Spleen (tissue), 11 donors: ENCODE measurements at regions not wholly inside any gene's neighbourhood (a gene's known extent, or its start where the extent isn't known, plus 50 kb on each side); places are given as distances from the start of the nearest gene placed in this dataset.

Source experiments
- DNase-seq: peaks from one replicate; pipeline ENCODE4 v3.0.0-alpha.2; 2020
- H3K27ac ChIP-seq, 8 donors: fragments of 200-600 bp; sonication (generic) in 7 of 8; 1 replicate in 4 of 8; 2 replicates in 4 of 8; pipeline versions ENCODE4 v1.5.0 to v1.8.0; 2016 to 2021; ENCODE audit warnings: inconsistent platforms in 4 of 8, mild to moderate bottlenecking in 4 of 8, moderate library complexity in 1 of 8
- H3K27me3 ChIP-seq, 7 donors: fragments of 200-600 bp; sonication (generic) in 6 of 7; replicated peaks in 1 of 7; 1 replicate in 4 of 7; 2 replicates in 3 of 7; pipeline versions ENCODE4 v1.5.0 to v1.8.0; 2016 to 2021; ENCODE audit warnings: inconsistent platforms in 3 of 7, mild to moderate bottlenecking in 1 of 7
- H3K36me3 ChIP-seq, 6 donors: fragments of 200-600 bp; sonication (generic) in 5 of 6; 1 replicate in 4 of 6; 2 replicates in 2 of 6; pipeline versions ENCODE4 v1.5.0 to v1.8.0; 2016 to 2021; ENCODE audit warnings: inconsistent platforms in 2 of 6
- H3K4me1 ChIP-seq, 6 donors: fragments of 200-600 bp; sonication (generic) in 5 of 6; 1 replicate in 3 of 6; 2 replicates in 3 of 6; pipeline versions ENCODE4 v1.5.0 to v1.8.0; 2016 to 2021; ENCODE audit warnings: inconsistent platforms in 3 of 6
- H3K4me3 ChIP-seq, 8 donors: fragments of 200-600 bp; sonication (generic) in 7 of 8; 1 replicate in 4 of 8; 2 replicates in 4 of 8; pipeline versions ENCODE4 v1.5.0 to v1.8.0; 2016 to 2021; ENCODE audit warnings: inconsistent platforms in 4 of 8, mild to moderate bottlenecking in 4 of 8, moderate library complexity in 2 of 8
- H3K9me3 ChIP-seq, 8 donors: fragments of 200-600 bp; sonication (generic) in 7 of 8; 1 replicate in 4 of 8; 2 replicates in 4 of 8; pipeline versions ENCODE4 v1.5.0 to v1.8.0; 2016 to 2021; ENCODE audit warnings: inconsistent platforms in 4 of 8
- CTCF ChIP-seq, 11 experiments: fragments of 200-600 bp in 7 of 11; fragments of 450-650 bp in 4 of 11; sonication (generic) in 4 of 11; IDR thresholded peaks in 8 of 11; conservative IDR thresholded peaks in 3 of 11; 1 replicate in 7 of 11; 2 replicates in 4 of 11; pipeline versions ENCODE4 v1.4.0 to v1.8.0; 2016 to 2021; ENCODE audit warnings: antibody characterized with exemption in 11 of 11, inconsistent platforms in 4 of 11, mild to moderate bottlenecking in 1 of 11
- POLR2A ChIP-seq, 3 donors: fragments of 450-650 bp; IDR thresholded peaks; one replicate each; pipeline ENCODE4 v1.5.1; 2017; ENCODE audit warnings: antibody characterized with exemption in 3 of 3, mild to moderate bottlenecking in 1 of 3
- POLR2AphosphoS5 ChIP-seq, 3 donors: sonication (generic); formaldehyde crosslinking; IDR thresholded peaks; one replicate each; pipeline ENCODE4 v1.5.1; 2017; ENCODE audit warnings: antibody characterized with exemption in 3 of 3
- WGBS, 5 donors: extraction: QIAGEN DNeasy Blood & Tissue Kit in 3 of 5; methylation state at CpG; one replicate each; pipeline versions ENCODE4 v1.1.5 to v1.1.7; 2013 to 2018; 5-methylcytosine and 5-hydroxymethylcytosine counted together
- intact Hi-C: fragments of 100-400 bp; cut with DNase I; formaldehyde crosslinking; loops from one replicate; pipeline ENCODE4 v1.15.0; 2023; ENCODE audit warnings: low total_unique reads
- donor health status: healthy with polysubstance abuse.
- donor health status: DM: no; HTN: no; CAD: no; lungs with moderate emphysema.
- donor health status: DM: no; HTN: no; CAD: no.
- donor health status: Bipolar disorder and iron deficiency.
- donor health status: healthy.
- donor health status: DM: no; HTN: no; CAD: no.
- donor health status: DM: yes; HTN: yes; CAD: no.

DNA sequence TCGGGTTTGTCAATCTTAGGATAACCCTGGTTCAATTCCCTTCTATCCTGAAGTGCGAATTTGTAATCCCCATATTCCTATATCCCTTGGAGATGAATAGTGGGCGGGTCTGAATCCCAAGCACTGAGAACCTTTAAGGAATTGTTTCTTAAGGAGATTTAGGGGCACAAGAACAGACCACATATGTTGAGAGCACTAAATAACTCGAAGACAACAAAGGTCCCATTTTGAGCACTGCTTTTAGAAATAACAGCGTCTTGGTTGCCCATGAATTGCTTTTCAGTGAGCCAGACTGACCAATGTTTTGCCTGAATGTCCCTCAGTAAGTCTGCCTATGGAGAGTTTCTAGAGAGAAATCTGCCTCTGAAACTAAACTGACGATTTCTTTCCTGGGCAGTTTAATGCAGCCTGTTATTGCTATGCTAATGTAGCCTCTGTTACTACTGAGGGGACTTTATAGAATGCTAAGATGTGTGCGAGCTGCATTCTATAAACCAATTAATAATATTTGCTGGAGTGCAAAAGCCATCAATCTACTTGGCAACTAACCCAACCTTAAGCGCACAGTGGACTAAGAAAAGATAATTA, 445.0 kb upstream of the DMAC1 start:
- no peaks in the 10 kb centered on the region for H3K27me3 ChIP-seq
- no peak overlapping the region for H3K27ac ChIP-seq
- no peak for TF ChIP-seq POLR2A (IDR thresholded peaks at IDR 0.05)
- TF ChIP-seq CTCF (IDR thresholded peaks at IDR 0.05 in 8 of 11, conservative IDR thresholded peaks at IDR 0.05 in 3 of 11), result no peak
- no peak for DNase-seq
- H3K9me3 ChIP-seq, result no peaks in the 10 kb centered on the region
- no peaks in the 10 kb centered on the region for H3K4me1 ChIP-seq
- no peak overlapping the region for H3K4me3 ChIP-seq
- intact Hi-C loops, result no loop called here
- no peaks in the 10 kb centered on the region for H3K36me3 ChIP-seq
- 81 to 88% (median 82%) methylated on average over 8 of the region's 8 CpGs for WGBS, 5 donors

DNA sequence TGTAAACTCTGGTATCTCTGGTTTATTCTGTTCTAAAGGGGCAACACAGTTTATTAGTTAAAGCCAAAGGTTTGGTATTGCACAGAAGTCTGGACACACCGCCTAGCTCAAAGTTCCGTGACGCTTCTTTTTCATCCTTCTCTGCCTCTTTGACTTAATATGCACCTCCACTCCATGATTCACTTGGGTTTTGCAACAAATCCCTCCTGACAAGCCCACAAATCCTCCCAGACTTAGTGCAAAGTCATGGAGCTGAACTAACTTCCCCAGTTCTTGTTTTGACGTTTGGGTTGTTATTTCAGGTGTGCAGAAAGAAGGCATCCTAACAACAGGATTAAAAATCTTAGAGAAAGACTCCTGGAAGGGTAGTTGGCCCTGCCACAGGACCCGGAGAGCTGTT, 441.6 kb upstream of the DMAC1 start:
- Histone ChIP-seq H3K27me3 (no peaks in the 10 kb centered on the region), H3K27ac (no peak overlapping the region), H3K36me3 (no peaks in the 10 kb centered on the region), H3K9me3 (no peaks in the 10 kb centered on the region), H3K4me1 (no peaks in the 10 kb centered on the region), H3K4me3 (no peak overlapping the region)
- 68 to 73% (median 71%) methylated on average over 5 of the region's 5 CpGs for WGBS, 5 donors
- intact Hi-C loops, result no loop called here
- TF ChIP-seq POLR2AphosphoS5 (IDR thresholded peaks at IDR 0.05), result no peak
- no peak for TF ChIP-seq POLR2A (IDR thresholded peaks at IDR 0.05)
- no peak for TF ChIP-seq CTCF (IDR thresholded peaks at IDR 0.05 in 8 of 11, conservative IDR thresholded peaks at IDR 0.05 in 3 of 11)
- DNase-seq, result no peak

DNA sequence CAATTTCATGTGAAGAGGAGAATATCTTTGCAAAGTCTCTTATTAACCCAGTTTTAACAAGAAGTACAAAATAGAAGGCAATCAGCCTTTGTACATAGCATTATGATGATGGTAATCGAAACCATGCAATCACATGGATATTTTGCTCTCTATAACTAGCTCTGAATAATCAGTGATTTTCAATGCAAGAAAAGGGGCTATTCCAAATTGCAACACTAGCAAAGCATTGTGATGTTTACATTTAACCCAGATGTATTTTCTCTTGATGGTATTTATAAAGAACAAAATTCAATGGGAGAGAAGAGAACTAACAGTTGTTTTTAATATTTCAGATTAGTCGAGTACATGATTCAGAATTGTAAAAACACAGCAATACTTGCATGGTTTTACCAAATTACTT, 437.5 kb upstream of the DMAC1 start:
- Histone ChIP-seq H3K27me3 (no peaks in the 10 kb centered on the region), H3K36me3 (no peaks in the 10 kb centered on the region), H3K4me1 (no peaks in the 10 kb centered on the region), H3K4me3 (no peak overlapping the region), H3K9me3 (no peaks in the 10 kb centered on the region), H3K27ac (no peak overlapping the region)
- no peak for DNase-seq
- intact Hi-C loops, result no loop called here
- WGBS, 5 donors, result 83 to 94% (median 86%) methylated on average over 2 of the region's 2 CpGs
- no peak for TF ChIP-seq POLR2A (IDR thresholded peaks at IDR 0.05)
- TF ChIP-seq CTCF (IDR thresholded peaks at IDR 0.05 in 8 of 11, conservative IDR thresholded peaks at IDR 0.05 in 3 of 11), result no peak
- TF ChIP-seq POLR2AphosphoS5 (IDR thresholded peaks at IDR 0.05), result no peak

- Histone ChIP-seq H3K4me3 (no peak overlapping the region), H3K27me3 (no peaks in the 10 kb centered on the region), H3K4me1 (no peaks in the 10 kb centered on the region), H3K36me3 (no peaks in the 10 kb centered on the region), H3K27ac (no peak overlapping the region), H3K9me3 (no peaks in the 10 kb centered on the region)
- no peak for DNase-seq
- intact Hi-C loops, result no loop called here
- no peak for TF ChIP-seq CTCF (IDR thresholded peaks at IDR 0.05 in 8 of 11, conservative IDR thresholded peaks at IDR 0.05 in 3 of 11)
- TF ChIP-seq POLR2AphosphoS5 (IDR thresholded peaks at IDR 0.05), result no peak
- no peak for TF ChIP-seq POLR2A (IDR thresholded peaks at IDR 0.05)
Measured at GRCh38 chr9:8235489-8235888, 435.9 kb upstream of the DMAC1 start.
